ENCODE measurements at regions not wholly inside any gene's neighbourhood (a gene's known extent, or its start where the extent isn't known, plus 50 kb on each side); places are given as distances from the start of the nearest gene placed in this dataset.

DNA sequence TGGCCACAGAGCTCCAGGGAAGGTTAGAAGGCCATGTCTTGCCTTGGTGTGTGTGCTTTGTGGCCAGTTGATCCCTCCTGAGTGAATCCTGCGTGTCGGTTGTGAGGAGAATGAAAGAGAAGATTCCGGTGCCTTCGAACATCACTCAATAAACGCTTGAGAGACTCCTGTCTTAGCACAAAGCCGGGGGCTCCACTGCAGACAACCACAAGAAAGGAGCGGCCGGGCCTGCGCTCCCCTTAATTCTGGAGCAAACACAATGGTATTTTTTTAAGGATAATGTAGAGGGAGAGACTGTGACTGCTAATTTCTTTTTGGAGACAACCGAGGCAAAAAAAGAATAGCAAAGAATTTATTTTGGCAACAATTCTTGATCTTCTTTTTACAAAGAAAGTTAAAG, 286.8 kb upstream of the SHH start:
- no peak overlapping the region for H3K4me3 Mint-ChIP-seq
- H3K27me3 Mint-ChIP-seq (ENCODE audit: low read depth) = no peaks in the 10 kb centered on the region
- DNase-seq (ENCODE audit: low read depth, low spot score) = no peak
- TF ChIP-seq, protein P1, sequence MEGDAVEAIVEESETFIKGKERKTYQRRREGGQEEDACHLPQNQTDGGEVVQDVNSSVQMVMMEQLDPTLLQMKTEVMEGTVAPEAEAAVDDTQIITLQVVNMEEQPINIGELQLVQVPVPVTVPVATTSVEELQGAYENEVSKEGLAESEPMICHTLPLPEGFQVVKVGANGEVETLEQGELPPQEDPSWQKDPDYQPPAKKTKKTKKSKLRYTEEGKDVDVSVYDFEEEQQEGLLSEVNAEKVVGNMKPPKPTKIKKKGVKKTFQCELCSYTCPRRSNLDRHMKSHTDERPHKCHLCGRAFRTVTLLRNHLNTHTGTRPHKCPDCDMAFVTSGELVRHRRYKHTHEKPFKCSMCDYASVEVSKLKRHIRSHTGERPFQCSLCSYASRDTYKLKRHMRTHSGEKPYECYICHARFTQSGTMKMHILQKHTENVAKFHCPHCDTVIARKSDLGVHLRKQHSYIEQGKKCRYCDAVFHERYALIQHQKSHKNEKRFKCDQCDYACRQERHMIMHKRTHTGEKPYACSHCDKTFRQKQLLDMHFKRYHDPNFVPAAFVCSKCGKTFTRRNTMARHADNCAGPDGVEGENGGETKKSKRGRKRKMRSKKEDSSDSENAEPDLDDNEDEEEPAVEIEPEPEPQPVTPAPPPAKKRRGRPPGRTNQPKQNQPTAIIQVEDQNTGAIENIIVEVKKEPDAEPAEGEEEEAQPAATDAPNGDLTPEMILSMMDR (conservative IDR thresholded peaks at IDR 0.05) = no peak
- H3K9me3 Mint-ChIP-seq = no peaks in the 10 kb centered on the region
- no peak overlapping the region for H3K27ac Mint-ChIP-seq (ENCODE audit: unreplicated experiment)
- no peaks in the 10 kb centered on the region for H3K36me3 Mint-ChIP-seq (ENCODE audit: low read depth)
- H3K4me1 Mint-ChIP-seq = no peaks in the 10 kb centered on the region

DNA sequence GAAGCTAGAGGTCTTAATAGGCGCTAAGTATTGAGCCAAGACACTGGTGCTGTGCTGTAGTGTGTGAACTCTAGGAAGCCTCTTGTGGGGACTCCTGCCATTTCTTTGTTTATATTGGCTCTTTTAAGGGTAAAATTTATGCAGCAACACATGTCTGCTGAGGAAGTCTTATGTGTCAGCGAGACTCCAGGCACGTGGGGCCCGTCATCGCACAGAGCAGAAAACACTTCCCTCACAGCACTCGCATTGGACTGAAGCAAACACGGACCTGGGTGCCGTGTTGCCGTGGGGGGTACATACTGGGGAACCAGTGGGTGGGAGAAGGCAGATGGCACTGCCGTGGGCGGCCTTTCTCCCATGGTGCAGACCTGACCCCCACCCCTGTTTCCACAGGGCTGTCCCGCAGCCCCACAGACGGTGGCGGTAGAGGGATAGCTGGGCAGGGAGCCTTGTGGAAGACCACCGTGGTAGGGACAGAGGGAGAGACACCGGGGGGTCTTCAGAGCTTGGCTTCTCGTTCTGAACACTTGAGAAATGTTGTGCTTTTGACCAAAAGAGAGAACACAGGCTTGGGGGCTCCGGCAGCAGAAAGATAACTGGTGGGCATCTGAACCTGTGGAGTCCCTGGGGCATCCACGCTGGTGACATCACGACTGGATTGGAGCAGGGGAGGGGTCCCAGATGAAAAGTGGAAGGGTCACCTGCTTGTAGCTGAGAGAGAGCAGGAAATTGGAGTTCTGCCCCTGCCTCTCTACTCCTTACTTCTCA, 284.7 kb upstream of the SHH start:
- Mint-ChIP-seq H3K4me3 (no peak overlapping the region), H3K9me3 (no peaks in the 10 kb centered on the region), H3K4me1 (no peaks in the 10 kb centered on the region), H3K27ac (ENCODE audit: unreplicated experiment) (no peak overlapping the region), H3K27me3 (ENCODE audit: low read depth) (no peaks in the 10 kb centered on the region), H3K36me3 (ENCODE audit: low read depth) (no peaks in the 10 kb centered on the region)
- DNase-seq (ENCODE audit: low read depth, low spot score) = no peak
- TF ChIP-seq, protein P1 (conservative IDR thresholded peaks at IDR 0.05) = no peak

GRCh38 chr7:156095908-156096539, 283.8 kb upstream of the SHH start:
- Mint-ChIP-seq H3K4me3 (no peak overlapping the region), H3K9me3 (no peaks in the 10 kb centered on the region), H3K27me3 (ENCODE audit: low read depth) (no peaks in the 10 kb centered on the region), H3K4me1 (no peaks in the 10 kb centered on the region), H3K36me3 (ENCODE audit: low read depth) (no peaks in the 10 kb centered on the region), H3K27ac (ENCODE audit: unreplicated experiment) (no peak overlapping the region)
- TF ChIP-seq, protein P1 (conservative IDR thresholded peaks at IDR 0.05) = no peak
- no peak for DNase-seq (ENCODE audit: low read depth, low spot score)

DNA sequence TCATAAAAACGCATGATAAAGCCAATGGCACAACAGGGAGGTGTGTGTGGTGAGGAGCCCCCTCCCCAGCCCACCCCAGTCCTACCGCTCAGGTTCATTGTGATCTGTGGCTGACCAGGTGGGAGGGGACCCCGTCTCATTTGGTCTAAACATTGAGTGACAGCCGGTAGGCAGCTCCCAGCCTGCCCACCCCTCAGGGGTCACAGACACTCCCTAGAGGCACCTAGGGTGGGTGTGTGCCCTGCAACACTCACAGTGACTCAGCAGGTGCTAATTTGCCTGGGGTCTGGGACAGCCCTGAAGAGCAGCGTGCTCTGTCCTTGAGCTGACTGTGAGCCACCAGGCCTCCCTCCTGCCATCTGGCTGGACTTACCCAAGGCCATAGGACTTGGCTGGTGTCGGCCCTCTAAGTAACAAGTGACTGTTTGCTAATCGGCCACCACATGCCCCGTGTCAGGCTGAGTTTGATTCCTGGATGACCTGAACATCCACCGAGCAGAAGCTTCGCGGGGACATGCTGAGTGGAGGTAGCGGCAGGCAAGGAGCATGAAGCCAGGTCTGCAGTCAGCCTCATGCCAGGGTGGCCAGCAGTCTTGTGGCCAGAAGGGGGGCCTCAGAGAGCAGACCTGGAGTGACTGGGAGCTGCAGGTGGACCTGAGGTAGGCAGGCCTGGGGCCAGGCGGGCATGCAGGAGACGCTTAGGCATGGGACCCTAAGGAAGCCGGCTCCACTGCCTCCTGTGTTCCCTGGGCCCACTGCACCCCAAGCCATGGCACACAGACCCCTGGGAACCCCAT, 282.3 kb upstream of the SHH start:
- no peak overlapping the region for H3K4me3 Mint-ChIP-seq
- no peaks in the 10 kb centered on the region for H3K4me1 Mint-ChIP-seq
- no peaks in the 10 kb centered on the region for H3K36me3 Mint-ChIP-seq (ENCODE audit: low read depth)
- no peak overlapping the region for H3K27ac Mint-ChIP-seq (ENCODE audit: unreplicated experiment)
- H3K27me3 Mint-ChIP-seq (ENCODE audit: low read depth) = no peaks in the 10 kb centered on the region
- DNase-seq (ENCODE audit: low read depth, low spot score) = no peak
- TF ChIP-seq, protein P1 (conservative IDR thresholded peaks at IDR 0.05) = no peak
- no peaks in the 10 kb centered on the region for H3K9me3 Mint-ChIP-seq

GRCh38 chr7:156092307-156092706, 280.0 kb upstream of the SHH start:
- Mint-ChIP-seq H3K9me3 (no peaks in the 10 kb centered on the region), H3K27me3 (ENCODE audit: low read depth) (peaks cover 2% of the 10 kb centered on the region), H3K4me3 (no peak overlapping the region), H3K27ac (ENCODE audit: unreplicated experiment) (no peak overlapping the region), H3K36me3 (ENCODE audit: low read depth) (no peaks in the 10 kb centered on the region), H3K4me1 (no peaks in the 10 kb centered on the region)
- no peak for DNase-seq (ENCODE audit: low read depth, low spot score)
- TF ChIP-seq, protein P1 (conservative IDR thresholded peaks at IDR 0.05) = no peak
